ENCODE measurements at regions not wholly inside any gene's neighbourhood (a gene's known extent, or its start where the extent isn't known, plus 50 kb on each side); places are given as distances from the start of the nearest gene placed in this dataset.

- CTCF ChIA-PET: interaction anchor here (0.6 to 1.2 kb wide), 3 partner anchors 12 to 823 kb away, joined by 3 read pairs; no protein-coding TSS in a partner anchor
- Histone ChIP-seq H3K4me3 (ENCODE audit: low read depth, low read length) (no peak overlapping the region), H3K36me3 (ENCODE audit: control insufficient read depth, insufficient read depth, low read length) (no peaks in the 10 kb centered on the region), H3K27me3 (ENCODE audit: control insufficient read depth, insufficient read depth, low read length) (no peaks in the 10 kb centered on the region)
- no peak for TF ChIP-seq CTCF (IDR thresholded peaks at IDR 0.05; ENCODE audit: insufficient read depth, low read depth, low read length)
- DNase-seq (ENCODE audit: low read depth): no peak
- POLR2A ChIA-PET: no interaction called here
Observed at GRCh38 chr1:221632072-221632471, 109.8 kb downstream of the DUSP10 start.

- ChIA-PET POLR2A (no interaction called here), CTCF (no interaction called here)
- TF ChIP-seq CTCF (IDR thresholded peaks at IDR 0.05; ENCODE audit: insufficient read depth, low read depth, low read length): no peak
- Histone ChIP-seq H3K27me3 (ENCODE audit: control insufficient read depth, insufficient read depth, low read length) (no peaks in the 10 kb centered on the region), H3K4me3 (ENCODE audit: low read depth, low read length) (no peak overlapping the region), H3K36me3 (ENCODE audit: control insufficient read depth, insufficient read depth, low read length) (no peaks in the 10 kb centered on the region)
- DNase-seq (ENCODE audit: low read depth): no peak
Observed at GRCh38 chr1:221633841-221634409, 108.0 kb downstream of the DUSP10 start.

- H3K36me3 ChIP-seq (ENCODE audit: control insufficient read depth, insufficient read depth, low read length): no peaks in the 10 kb centered on the region
- CTCF ChIA-PET: no interaction called here
- H3K4me3 ChIP-seq (ENCODE audit: low read depth, low read length): no peak overlapping the region
- H3K27me3 ChIP-seq (ENCODE audit: control insufficient read depth, insufficient read depth, low read length): no peaks in the 10 kb centered on the region
- POLR2A ChIA-PET: no interaction called here
- DNase-seq (ENCODE audit: low read depth): no peak
- no peak for TF ChIP-seq CTCF (IDR thresholded peaks at IDR 0.05; ENCODE audit: insufficient read depth, low read depth, low read length)
Observed at GRCh38 chr1:221634606-221635005, 107.3 kb downstream of the DUSP10 start.

- no peak overlapping the region for H3K4me3 ChIP-seq (ENCODE audit: low read depth, low read length)
- no peak for TF ChIP-seq CTCF (IDR thresholded peaks at IDR 0.05; ENCODE audit: insufficient read depth, low read depth, low read length)
- no peaks in the 10 kb centered on the region for H3K27me3 ChIP-seq (ENCODE audit: control insufficient read depth, insufficient read depth, low read length)
- ChIA-PET CTCF (no interaction called here), POLR2A (no interaction called here)
- no peak for DNase-seq (ENCODE audit: low read depth)
- H3K36me3 ChIP-seq (ENCODE audit: control insufficient read depth, insufficient read depth, low read length): no peaks in the 10 kb centered on the region
Observed at GRCh38 chr1:221635305-221635704, 106.6 kb downstream of the DUSP10 start.

GRCh38 chr1:221636096-221636495 is 105.8 kb downstream of the DUSP10 start:
- ChIA-PET CTCF (interaction anchor here (0.7 kb wide), 1 partner anchor 63 kb away, joined by 3 read pairs; no protein-coding TSS in a partner anchor), POLR2A (no interaction called here)
- no peak for DNase-seq (ENCODE audit: low read depth)
- no peaks in the 10 kb centered on the region for H3K27me3 ChIP-seq (ENCODE audit: control insufficient read depth, insufficient read depth, low read length)
- no peak overlapping the region for H3K4me3 ChIP-seq (ENCODE audit: low read depth, low read length)
- H3K36me3 ChIP-seq (ENCODE audit: control insufficient read depth, insufficient read depth, low read length): no peaks in the 10 kb centered on the region
- TF ChIP-seq CTCF (IDR thresholded peaks at IDR 0.05; ENCODE audit: insufficient read depth, low read depth, low read length): no peak

Data from BJ (cell line).